ENCODE measurements at regions not wholly inside any gene's neighbourhood (a gene's known extent, or its start where the extent isn't known, plus 50 kb on each side); places are given as distances from the start of the nearest gene placed in this dataset.
"Not testable (repeated sequence)": the region's sequence is repeated elsewhere in the genome, so short reads cannot be mapped to it uniquely, and the experiment has no call there.

GRCh38 chr21:23812485-23812884 is 1794.8 kb downstream of the MRPL39 start:
- no peaks in the 10 kb centered on the region for H3K27me3 ChIP-seq (ENCODE audit: control insufficient read depth in 2 of 2, insufficient read depth in 2 of 2, low read length in 2 of 2)
- no peak overlapping the region for H3K27ac ChIP-seq (ENCODE audit: low read depth in 2 of 2, low read length in 2 of 2)

GRCh38 chr21:23811805-23812204 is 1795.5 kb downstream of the MRPL39 start:
- Histone ChIP-seq H3K9ac (ENCODE audit: low read depth in 1 of 2, low read length in 2 of 2) (no peak overlapping the region), H3K9me3 (ENCODE audit: control insufficient read depth in 2 of 2, low read length in 2 of 2) (peaks cover 0 to 7% of the 10 kb centered on the region in 2 donors), H3K27ac (ENCODE audit: low read depth in 2 of 2, low read length in 2 of 2) (no peak overlapping the region), H3K27me3 (ENCODE audit: control insufficient read depth in 2 of 2, insufficient read depth in 2 of 2, low read length in 2 of 2) (no peaks in the 10 kb centered on the region), H3K4me1 (ENCODE audit: control insufficient read depth in 2 of 2, insufficient read depth in 2 of 2, low read length in 2 of 2) (no peaks in the 10 kb centered on the region), H3K4me3 (ENCODE audit: low read length in 2 of 2) (no peak overlapping the region), H3K36me3 (ENCODE audit: control insufficient read depth in 2 of 2, insufficient read depth in 2 of 2, low read length in 2 of 2) (no peaks in the 10 kb centered on the region)

More at GRCh38 chr21:23812485-23812884, 1794.8 kb downstream of the MRPL39 start:
- Histone ChIP-seq H3K9ac (ENCODE audit: low read depth in 1 of 2, low read length in 2 of 2) (no peak overlapping the region), H3K4me3 (ENCODE audit: low read length in 2 of 2) (no peak overlapping the region), H3K4me1 (ENCODE audit: control insufficient read depth in 2 of 2, insufficient read depth in 2 of 2, low read length in 2 of 2) (no peaks in the 10 kb centered on the region), H3K9me3 (ENCODE audit: control insufficient read depth in 2 of 2, low read length in 2 of 2) (peaks cover 0 to 7% of the 10 kb centered on the region in 2 donors), H3K36me3 (ENCODE audit: control insufficient read depth in 2 of 2, insufficient read depth in 2 of 2, low read length in 2 of 2) (no peaks in the 10 kb centered on the region)

GRCh38 chr21:23809573-23809972 is 1797.7 kb downstream of the MRPL39 start:
- H3K36me3 ChIP-seq (ENCODE audit: control insufficient read depth in 2 of 2, insufficient read depth in 2 of 2, low read length in 2 of 2), result no peaks in the 10 kb centered on the region
- no peaks in the 10 kb centered on the region for H3K27me3 ChIP-seq (ENCODE audit: control insufficient read depth in 2 of 2, insufficient read depth in 2 of 2, low read length in 2 of 2)
- H3K9me3 ChIP-seq (ENCODE audit: control insufficient read depth in 2 of 2, low read length in 2 of 2), result peaks cover 3 to 4% of the 10 kb centered on the region in 2 donors
- no peaks in the 10 kb centered on the region for H3K4me1 ChIP-seq (ENCODE audit: control insufficient read depth in 2 of 2, insufficient read depth in 2 of 2, low read length in 2 of 2)
- no peak overlapping the region for H3K9ac ChIP-seq (ENCODE audit: low read depth in 1 of 2, low read length in 2 of 2)
- H3K27ac ChIP-seq (ENCODE audit: low read depth in 2 of 2, low read length in 2 of 2), result no peak overlapping the region
- no peak overlapping the region for H3K4me3 ChIP-seq (ENCODE audit: low read length in 2 of 2)

- not testable (repeated sequence) for H3K27me3 ChIP-seq (ENCODE audit: control insufficient read depth in 2 of 2, insufficient read depth in 2 of 2, low read length in 2 of 2); H3K27ac ChIP-seq (ENCODE audit: low read depth in 2 of 2, low read length in 2 of 2); H3K4me3 ChIP-seq (ENCODE audit: low read length in 2 of 2); H3K9me3 ChIP-seq (ENCODE audit: control insufficient read depth in 2 of 2, low read length in 2 of 2); H3K36me3 ChIP-seq (ENCODE audit: control insufficient read depth in 2 of 2, insufficient read depth in 2 of 2, low read length in 2 of 2); H3K4me1 ChIP-seq (ENCODE audit: control insufficient read depth in 2 of 2, insufficient read depth in 2 of 2, low read length in 2 of 2); H3K9ac ChIP-seq (ENCODE audit: low read depth in 1 of 2, low read length in 2 of 2)
Measured at GRCh38 chr21:23806966-23807548, 1800.2 kb downstream of the MRPL39 start.

- Histone ChIP-seq H3K9me3 (ENCODE audit: control insufficient read depth in 2 of 2, low read length in 2 of 2) (peaks cover 6% of the 10 kb centered on the region in 2 donors), H3K27me3 (ENCODE audit: control insufficient read depth in 2 of 2, insufficient read depth in 2 of 2, low read length in 2 of 2) (no peaks in the 10 kb centered on the region), H3K4me1 (ENCODE audit: control insufficient read depth in 2 of 2, insufficient read depth in 2 of 2, low read length in 2 of 2) (no peaks in the 10 kb centered on the region), H3K4me3 (ENCODE audit: low read length in 2 of 2) (no peak overlapping the region), H3K27ac (ENCODE audit: low read depth in 2 of 2, low read length in 2 of 2) (no peak overlapping the region), H3K9ac (ENCODE audit: low read depth in 1 of 2, low read length in 2 of 2) (no peak overlapping the region), H3K36me3 (ENCODE audit: control insufficient read depth in 2 of 2, insufficient read depth in 2 of 2, low read length in 2 of 2) (no peaks in the 10 kb centered on the region)
Measured at GRCh38 chr21:23804866-23805265, 1802.4 kb downstream of the MRPL39 start.

- Histone ChIP-seq H3K36me3 (ENCODE audit: control insufficient read depth in 2 of 2, insufficient read depth in 2 of 2, low read length in 2 of 2) (no peaks in the 10 kb centered on the region), H3K4me1 (ENCODE audit: control insufficient read depth in 2 of 2, insufficient read depth in 2 of 2, low read length in 2 of 2) (no peaks in the 10 kb centered on the region), H3K9me3 (ENCODE audit: control insufficient read depth in 2 of 2, low read length in 2 of 2) (peaks cover 4 to 6% of the 10 kb centered on the region in 2 donors), H3K27ac (ENCODE audit: low read depth in 2 of 2, low read length in 2 of 2) (no peak overlapping the region), H3K9ac (ENCODE audit: low read depth in 1 of 2, low read length in 2 of 2) (no peak overlapping the region), H3K27me3 (ENCODE audit: control insufficient read depth in 2 of 2, insufficient read depth in 2 of 2, low read length in 2 of 2) (no peaks in the 10 kb centered on the region), H3K4me3 (ENCODE audit: low read length in 2 of 2) (no peak overlapping the region)
Measured at GRCh38 chr21:23801292-23801691, 1806.0 kb downstream of the MRPL39 start.

- Histone ChIP-seq H3K4me1 (ENCODE audit: control insufficient read depth in 2 of 2, insufficient read depth in 2 of 2, low read length in 2 of 2) (no peaks in the 10 kb centered on the region), H3K4me3 (ENCODE audit: low read length in 2 of 2) (no peak overlapping the region), H3K27ac (ENCODE audit: low read depth in 2 of 2, low read length in 2 of 2) (no peak overlapping the region), H3K27me3 (ENCODE audit: control insufficient read depth in 2 of 2, insufficient read depth in 2 of 2, low read length in 2 of 2) (no peaks in the 10 kb centered on the region), H3K9ac (ENCODE audit: low read depth in 1 of 2, low read length in 2 of 2) (no peak overlapping the region), H3K9me3 (ENCODE audit: control insufficient read depth in 2 of 2, low read length in 2 of 2) (peaks cover 3 to 4% of the 10 kb centered on the region in 2 donors), H3K36me3 (ENCODE audit: control insufficient read depth in 2 of 2, insufficient read depth in 2 of 2, low read length in 2 of 2) (no peaks in the 10 kb centered on the region)
Measured at GRCh38 chr21:23799376-23799775, 1807.9 kb downstream of the MRPL39 start.

GRCh38 chr21:23792300-23792699 is 1815.0 kb downstream of the MRPL39 start:
- Histone ChIP-seq H3K9me3 (ENCODE audit: control insufficient read depth in 2 of 2, low read length in 2 of 2) (no peaks in the 10 kb centered on the region), H3K27ac (ENCODE audit: low read depth in 2 of 2, low read length in 2 of 2) (no peak overlapping the region), H3K36me3 (ENCODE audit: control insufficient read depth in 2 of 2, insufficient read depth in 2 of 2, low read length in 2 of 2) (no peaks in the 10 kb centered on the region), H3K4me3 (ENCODE audit: low read length in 2 of 2) (no peak overlapping the region), H3K4me1 (ENCODE audit: control insufficient read depth in 2 of 2, insufficient read depth in 2 of 2, low read length in 2 of 2) (no peaks in the 10 kb centered on the region), H3K9ac (ENCODE audit: low read depth in 1 of 2, low read length in 2 of 2) (no peak overlapping the region), H3K27me3 (ENCODE audit: control insufficient read depth in 2 of 2, insufficient read depth in 2 of 2, low read length in 2 of 2) (no peaks in the 10 kb centered on the region)

- Histone ChIP-seq H3K36me3 (ENCODE audit: control insufficient read depth in 2 of 2, insufficient read depth in 2 of 2, low read length in 2 of 2) (no peaks in the 10 kb centered on the region), H3K4me1 (ENCODE audit: control insufficient read depth in 2 of 2, insufficient read depth in 2 of 2, low read length in 2 of 2) (no peaks in the 10 kb centered on the region), H3K9me3 (ENCODE audit: control insufficient read depth in 2 of 2, low read length in 2 of 2) (no peaks in the 10 kb centered on the region), H3K27me3 (ENCODE audit: control insufficient read depth in 2 of 2, insufficient read depth in 2 of 2, low read length in 2 of 2) (no peaks in the 10 kb centered on the region), H3K4me3 (ENCODE audit: low read length in 2 of 2) (no peak overlapping the region), H3K9ac (ENCODE audit: low read depth in 1 of 2, low read length in 2 of 2) (no peak overlapping the region), H3K27ac (ENCODE audit: low read depth in 2 of 2, low read length in 2 of 2) (no peak overlapping the region)
Measured at GRCh38 chr21:23789864-23790263, 1817.4 kb downstream of the MRPL39 start.

GRCh38 chr21:23780326-23780725 is 1827.0 kb downstream of the MRPL39 start:
- H3K9ac ChIP-seq (ENCODE audit: low read depth in 1 of 2, low read length in 2 of 2), result no peak overlapping the region
- H3K4me3 ChIP-seq (ENCODE audit: low read length in 2 of 2), result no peak overlapping the region
- H3K4me1 ChIP-seq (ENCODE audit: control insufficient read depth in 2 of 2, insufficient read depth in 2 of 2, low read length in 2 of 2), result no peaks in the 10 kb centered on the region
- H3K27ac ChIP-seq (ENCODE audit: low read depth in 2 of 2, low read length in 2 of 2), result no peak overlapping the region
- no peaks in the 10 kb centered on the region for H3K36me3 ChIP-seq (ENCODE audit: control insufficient read depth in 2 of 2, insufficient read depth in 2 of 2, low read length in 2 of 2)
- H3K9me3 ChIP-seq (ENCODE audit: control insufficient read depth in 2 of 2, low read length in 2 of 2), result no peaks in the 10 kb centered on the region
- H3K27me3 ChIP-seq (ENCODE audit: control insufficient read depth in 2 of 2, insufficient read depth in 2 of 2, low read length in 2 of 2), result no peaks in the 10 kb centered on the region

GRCh38 chr21:23743821-23744220 is 1863.5 kb downstream of the MRPL39 start:
- Histone ChIP-seq H3K4me3 (ENCODE audit: low read length in 2 of 2) (no peak overlapping the region), H3K4me1 (ENCODE audit: control insufficient read depth in 2 of 2, insufficient read depth in 2 of 2, low read length in 2 of 2) (no peaks in the 10 kb centered on the region), H3K27me3 (ENCODE audit: control insufficient read depth in 2 of 2, insufficient read depth in 2 of 2, low read length in 2 of 2) (no peaks in the 10 kb centered on the region), H3K27ac (ENCODE audit: low read depth in 2 of 2, low read length in 2 of 2) (no peak overlapping the region), H3K36me3 (ENCODE audit: control insufficient read depth in 2 of 2, insufficient read depth in 2 of 2, low read length in 2 of 2) (no peaks in the 10 kb centered on the region), H3K9ac (ENCODE audit: low read depth in 1 of 2, low read length in 2 of 2) (no peak overlapping the region), H3K9me3 (ENCODE audit: control insufficient read depth in 2 of 2, low read length in 2 of 2) (peaks cover 3 to 5% of the 10 kb centered on the region in 2 donors)
